H1 (cell line): ENCODE measurements at regions not wholly inside any gene's neighbourhood (a gene's known extent, or its start where the extent isn't known, plus 50 kb on each side); places are given as distances from the start of the nearest gene placed in this dataset.

Source experiments
- ATF3 ChIP-seq: IDR thresholded peaks from 2 replicates; pipeline ENCODE4 v1.6.1; 2011; ENCODE audit warnings: low read depth, mild to moderate bottlenecking, low read length; ENCODE audit not compliant: insufficient read depth
- E2F6 ChIP-seq: IDR thresholded peaks from 2 replicates; pipeline ENCODE4 v1.6.1; 2012; ENCODE audit warnings: inconsistent platforms
- EZH2 ChIP-seq: fragments of 200-600 bp; sonication (generic); IDR thresholded peaks from 2 replicates; pipeline ENCODE4 v1.7.1; 2012; ENCODE audit warnings: low read depth, mild to moderate bottlenecking, moderate library complexity, low read length, inconsistent platforms; ENCODE audit not compliant: severe bottlenecking
- ZNF274 ChIP-seq: IDR thresholded peaks from 2 replicates; pipeline ENCODE4 v1.7.0; 2012; ENCODE audit warnings: low read length, borderline replicate concordance; ENCODE audit errors: extremely low read depth

- TF ChIP-seq EZH2, result no peak
- TF ChIP-seq E2F6, result no peak
- no peak for TF ChIP-seq ZNF274
- no peak for TF ChIP-seq ATF3
- TF ChIP-seq, all 59 proteins: peak for 0
Observed at GRCh38 chr11:32304521-32304920, 130.8 kb downstream of the WT1 start (continued).
